OCI-LY1 (cell line): ENCODE measurements at regions not wholly inside any gene's neighbourhood (a gene's known extent, or its start where the extent isn't known, plus 50 kb on each side); places are given as distances from the start of the nearest gene placed in this dataset.

Source experiments
- EZH2 ChIP-seq: fragments of 200-600 bp; sonication (generic), shearing (Covaris generic); IDR thresholded peaks from 2 replicates; pipeline ENCODE4 v1.8.0; 2017; ENCODE audit warnings: borderline replicate concordance, mixed run types, mild to moderate bottlenecking, antibody characterized with exemption, low read length, moderate library complexity, mixed read lengths
- TF ChIP-seq, protein P1 (sequence below): fragments of 200-600 bp; sonication (generic), shearing (Covaris generic); IDR thresholded peaks from 2 replicates; pipeline ENCODE4 v1.5.1; 2017; ENCODE audit warnings: mild to moderate bottlenecking, antibody characterized with exemption, low read length, moderate library complexity, mixed read lengths

- TF ChIP-seq, protein P1, sequence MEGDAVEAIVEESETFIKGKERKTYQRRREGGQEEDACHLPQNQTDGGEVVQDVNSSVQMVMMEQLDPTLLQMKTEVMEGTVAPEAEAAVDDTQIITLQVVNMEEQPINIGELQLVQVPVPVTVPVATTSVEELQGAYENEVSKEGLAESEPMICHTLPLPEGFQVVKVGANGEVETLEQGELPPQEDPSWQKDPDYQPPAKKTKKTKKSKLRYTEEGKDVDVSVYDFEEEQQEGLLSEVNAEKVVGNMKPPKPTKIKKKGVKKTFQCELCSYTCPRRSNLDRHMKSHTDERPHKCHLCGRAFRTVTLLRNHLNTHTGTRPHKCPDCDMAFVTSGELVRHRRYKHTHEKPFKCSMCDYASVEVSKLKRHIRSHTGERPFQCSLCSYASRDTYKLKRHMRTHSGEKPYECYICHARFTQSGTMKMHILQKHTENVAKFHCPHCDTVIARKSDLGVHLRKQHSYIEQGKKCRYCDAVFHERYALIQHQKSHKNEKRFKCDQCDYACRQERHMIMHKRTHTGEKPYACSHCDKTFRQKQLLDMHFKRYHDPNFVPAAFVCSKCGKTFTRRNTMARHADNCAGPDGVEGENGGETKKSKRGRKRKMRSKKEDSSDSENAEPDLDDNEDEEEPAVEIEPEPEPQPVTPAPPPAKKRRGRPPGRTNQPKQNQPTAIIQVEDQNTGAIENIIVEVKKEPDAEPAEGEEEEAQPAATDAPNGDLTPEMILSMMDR, result no peak
- no peak for TF ChIP-seq EZH2
These were observed 195.8 kb downstream of the MATN1 start for GRCh38 chr1:30527511-30528140.
